Spleen (tissue), 11 donors: ENCODE measurements at regions not wholly inside any gene's neighbourhood (a gene's known extent, or its start where the extent isn't known, plus 50 kb on each side); places are given as distances from the start of the nearest gene placed in this dataset.

Experiments used
- DNase-seq: peaks from one replicate; pipeline ENCODE4 v3.0.0-alpha.2; 2020
- H3K27ac ChIP-seq, 8 donors: fragments of 200-600 bp; sonication (generic) in 7 of 8; 1 replicate in 4 of 8; 2 replicates in 4 of 8; pipeline versions ENCODE4 v1.5.0 to v1.8.0; 2016 to 2021; ENCODE audit warnings: inconsistent platforms in 4 of 8, mild to moderate bottlenecking in 4 of 8, moderate library complexity in 1 of 8
- H3K27me3 ChIP-seq, 7 donors: fragments of 200-600 bp; sonication (generic) in 6 of 7; replicated peaks in 1 of 7; 1 replicate in 4 of 7; 2 replicates in 3 of 7; pipeline versions ENCODE4 v1.5.0 to v1.8.0; 2016 to 2021; ENCODE audit warnings: inconsistent platforms in 3 of 7, mild to moderate bottlenecking in 1 of 7
- H3K36me3 ChIP-seq, 6 donors: fragments of 200-600 bp; sonication (generic) in 5 of 6; 1 replicate in 4 of 6; 2 replicates in 2 of 6; pipeline versions ENCODE4 v1.5.0 to v1.8.0; 2016 to 2021; ENCODE audit warnings: inconsistent platforms in 2 of 6
- H3K4me1 ChIP-seq, 6 donors: fragments of 200-600 bp; sonication (generic) in 5 of 6; 1 replicate in 3 of 6; 2 replicates in 3 of 6; pipeline versions ENCODE4 v1.5.0 to v1.8.0; 2016 to 2021; ENCODE audit warnings: inconsistent platforms in 3 of 6
- H3K4me3 ChIP-seq, 8 donors: fragments of 200-600 bp; sonication (generic) in 7 of 8; 1 replicate in 4 of 8; 2 replicates in 4 of 8; pipeline versions ENCODE4 v1.5.0 to v1.8.0; 2016 to 2021; ENCODE audit warnings: inconsistent platforms in 4 of 8, mild to moderate bottlenecking in 4 of 8, moderate library complexity in 2 of 8
- H3K9me3 ChIP-seq, 8 donors: fragments of 200-600 bp; sonication (generic) in 7 of 8; 1 replicate in 4 of 8; 2 replicates in 4 of 8; pipeline versions ENCODE4 v1.5.0 to v1.8.0; 2016 to 2021; ENCODE audit warnings: inconsistent platforms in 4 of 8
- CTCF ChIP-seq, 11 experiments: fragments of 200-600 bp in 7 of 11; fragments of 450-650 bp in 4 of 11; sonication (generic) in 4 of 11; IDR thresholded peaks in 8 of 11; conservative IDR thresholded peaks in 3 of 11; 1 replicate in 7 of 11; 2 replicates in 4 of 11; pipeline versions ENCODE4 v1.4.0 to v1.8.0; 2016 to 2021; ENCODE audit warnings: antibody characterized with exemption in 11 of 11, inconsistent platforms in 4 of 11, mild to moderate bottlenecking in 1 of 11
- POLR2A ChIP-seq, 3 donors: fragments of 450-650 bp; IDR thresholded peaks; one replicate each; pipeline ENCODE4 v1.5.1; 2017; ENCODE audit warnings: antibody characterized with exemption in 3 of 3, mild to moderate bottlenecking in 1 of 3
- POLR2AphosphoS5 ChIP-seq, 3 donors: sonication (generic); formaldehyde crosslinking; IDR thresholded peaks; one replicate each; pipeline ENCODE4 v1.5.1; 2017; ENCODE audit warnings: antibody characterized with exemption in 3 of 3
- WGBS, 5 donors: extraction: QIAGEN DNeasy Blood & Tissue Kit in 3 of 5; methylation state at CpG; one replicate each; pipeline versions ENCODE4 v1.1.5 to v1.1.7; 2013 to 2018; 5-methylcytosine and 5-hydroxymethylcytosine counted together
- intact Hi-C: fragments of 100-400 bp; cut with DNase I; formaldehyde crosslinking; loops from one replicate; pipeline ENCODE4 v1.15.0; 2023; ENCODE audit warnings: low total_unique reads
- donor health status: healthy with polysubstance abuse.
- donor health status: DM: no; HTN: no; CAD: no; lungs with moderate emphysema.
- donor health status: DM: no; HTN: no; CAD: no.
- donor health status: Bipolar disorder and iron deficiency.
- donor health status: healthy.
- donor health status: DM: no; HTN: no; CAD: no.
- donor health status: DM: yes; HTN: yes; CAD: no.

DNA sequence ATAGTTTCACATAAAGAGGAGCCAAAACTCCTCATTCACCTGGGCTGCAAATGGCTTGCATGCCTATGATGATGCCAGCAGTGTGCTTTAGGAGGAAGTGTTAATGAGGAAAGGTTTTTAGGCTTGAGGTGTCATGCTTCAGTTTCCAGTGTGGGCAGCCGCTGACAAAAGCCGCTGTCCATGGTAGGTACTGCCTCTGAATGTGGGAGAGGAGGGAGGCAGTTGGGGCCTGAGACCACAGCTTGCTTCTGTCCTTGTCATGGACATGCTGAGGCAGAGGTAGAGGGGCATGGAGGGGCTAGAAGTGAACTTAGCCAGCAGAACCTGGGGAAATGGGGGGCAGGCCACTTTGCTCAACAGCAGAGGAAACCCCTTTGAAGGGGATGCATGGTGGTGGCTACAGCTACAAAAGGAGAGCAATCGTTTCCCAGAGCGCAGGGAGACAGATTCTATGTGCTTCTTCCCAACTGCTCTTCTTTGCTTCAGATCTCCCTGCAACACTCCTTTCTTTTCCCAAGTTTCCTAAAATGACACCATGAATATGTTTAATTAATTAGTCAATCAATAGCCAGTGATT, 372.1 kb upstream of the CNR1 start:
- peaks cover 0 to 31% (median 0%) of the 10 kb centered on the region in 7 donors for H3K27me3 ChIP-seq
- H3K4me3 ChIP-seq, result no peak overlapping the region
- TF ChIP-seq POLR2A (IDR thresholded peaks at IDR 0.05), result no peak
- TF ChIP-seq CTCF (IDR thresholded peaks at IDR 0.05 in 8 of 11, conservative IDR thresholded peaks at IDR 0.05 in 3 of 11), result no peak
- no peak for TF ChIP-seq POLR2AphosphoS5 (IDR thresholded peaks at IDR 0.05)
- WGBS, 5 donors, result 59 to 69% (median 60%) methylated on average over 4 of the region's 4 CpGs
- H3K9me3 ChIP-seq, result no peaks in the 10 kb centered on the region
- H3K4me1 ChIP-seq, result no peaks in the 10 kb centered on the region
- H3K36me3 ChIP-seq, result no peaks in the 10 kb centered on the region
- intact Hi-C loops, result no loop called here
- no peak for DNase-seq
- no peak overlapping the region for H3K27ac ChIP-seq

GRCh38 chr6:88536071-88536625, 370.0 kb upstream of the CNR1 start:
- 14 to 47% (median 27%) methylated on average over 11 of the region's 11 CpGs for WGBS, 5 donors
- TF ChIP-seq POLR2AphosphoS5 (IDR thresholded peaks at IDR 0.05) (no peak), POLR2A (IDR thresholded peaks at IDR 0.05) (no peak)

DNA sequence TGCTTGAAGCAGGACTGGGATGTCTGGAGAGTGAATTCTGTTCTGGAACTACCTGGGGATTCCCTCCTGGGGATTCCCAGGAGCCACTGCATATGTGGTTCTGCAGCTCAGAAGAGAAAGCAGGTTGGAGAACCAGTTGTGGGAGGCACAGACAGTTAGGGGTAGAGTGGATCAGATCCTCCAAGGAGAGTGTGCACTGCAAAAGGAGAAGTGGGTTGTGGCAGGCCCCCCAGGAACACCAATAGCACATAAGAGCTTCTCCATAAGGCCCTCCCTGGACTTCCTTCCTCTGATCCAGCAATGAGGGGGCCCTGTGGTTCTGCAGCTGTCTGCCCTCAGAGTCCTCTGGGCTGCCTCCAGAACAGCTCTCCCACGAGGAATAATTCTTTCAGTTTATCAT, 369.2 kb upstream of the CNR1 start:
- Histone ChIP-seq H3K27me3 (peaks cover 0 to 31% (median 0%) of the 10 kb centered on the region in 7 donors), H3K4me3 (no peak overlapping the region), H3K4me1 (no peaks in the 10 kb centered on the region), H3K9me3 (no peaks in the 10 kb centered on the region), H3K27ac (no peak overlapping the region), H3K36me3 (no peaks in the 10 kb centered on the region)
- WGBS, 5 donors, result 7 to 32% (median 22%) methylated on average over 1 of the region's 1 CpG
- TF ChIP-seq CTCF (IDR thresholded peaks at IDR 0.05 in 8 of 11, conservative IDR thresholded peaks at IDR 0.05 in 3 of 11) (no peak), POLR2A (IDR thresholded peaks at IDR 0.05) (no peak), POLR2AphosphoS5 (IDR thresholded peaks at IDR 0.05) (no peak)
- DNase-seq, result no peak
- intact Hi-C loops, result no loop called here

More at GRCh38 chr6:88536071-88536625, 370.0 kb upstream of the CNR1 start:
- Histone ChIP-seq H3K4me1 (no peaks in the 10 kb centered on the region), H3K27me3 (peaks cover 0 to 31% (median 0%) of the 10 kb centered on the region in 7 donors), H3K9me3 (no peaks in the 10 kb centered on the region), H3K36me3 (no peaks in the 10 kb centered on the region), H3K4me3 (no peak overlapping the region), H3K27ac (no peak overlapping the region)
- intact Hi-C loops, result no loop called here
- DNase-seq, result no peak

- H3K36me3 ChIP-seq, result no peaks in the 10 kb centered on the region
- H3K27ac ChIP-seq, result no peak overlapping the region
- H3K4me3 ChIP-seq, result no peak overlapping the region
- no peak for DNase-seq
- no peaks in the 10 kb centered on the region for H3K9me3 ChIP-seq
- peaks cover 0 to 15% (median 0%) of the 10 kb centered on the region in 7 donors for H3K27me3 ChIP-seq
- no peaks in the 10 kb centered on the region for H3K4me1 ChIP-seq
- intact Hi-C loops, result no loop called here
- no peak for TF ChIP-seq CTCF (IDR thresholded peaks at IDR 0.05 in 8 of 11, conservative IDR thresholded peaks at IDR 0.05 in 3 of 11)
- TF ChIP-seq POLR2A (IDR thresholded peaks at IDR 0.05), result no peak
- no peak for TF ChIP-seq POLR2AphosphoS5 (IDR thresholded peaks at IDR 0.05)
- WGBS, 5 donors, result 89 to 95% (median 91%) methylated on average over 1 of the region's 1 CpG
Observed at GRCh38 chr6:88532241-88532860, 366.2 kb upstream of the CNR1 start.
